GM12878 (cell line): ENCODE measurements at regions not wholly inside any gene's neighbourhood (a gene's known extent, or its start where the extent isn't known, plus 50 kb on each side); places are given as distances from the start of the nearest gene placed in this dataset.

Source experiments
- ESRRA ChIP-seq: IDR thresholded peaks from 2 replicates; pipeline ENCODE4 v1.6.1; 2012; ENCODE audit warnings: mild to moderate bottlenecking, low read length, improper control_type of control experiment
- EZH2 ChIP-seq: IDR thresholded peaks from 2 replicates; pipeline ENCODE4 v1.6.1; 2012; ENCODE audit warnings: low read depth, mild to moderate bottlenecking, control low read depth, inconsistent platforms, low read length, borderline replicate concordance; ENCODE audit not compliant: control insufficient read depth
- GABPA ChIP-seq: IDR thresholded peaks from 2 replicates; pipeline ENCODE4 v1.6.1; 2014; ENCODE audit warnings: antibody characterized with exemption, low read depth, mild to moderate bottlenecking, inconsistent platforms
- MXI1 ChIP-seq: fragments of 150-350 bp; IDR thresholded peaks from 2 replicates; pipeline ENCODE4 v1.6.1; 2011; ENCODE audit warnings: low read depth, mild to moderate bottlenecking, inconsistent platforms, low read length, improper control_type of control experiment
- NBN ChIP-seq: fragments of 450-650 bp; IDR thresholded peaks from 2 replicates; pipeline ENCODE4 v1.6.1; 2016
- SIN3A ChIP-seq: IDR thresholded peaks from 2 replicates; pipeline ENCODE4 v1.6.1; 2012; ENCODE audit warnings: low read depth, low read length, improper control_type of control experiment
- SUZ12 ChIP-seq: fragments of 200-600 bp; sonication (generic); IDR thresholded peaks from one replicate; pipeline ENCODE4 v1.6.1; 2018; ENCODE audit warnings: antibody characterized with exemption, mild to moderate bottlenecking; ENCODE audit not compliant: unreplicated experiment
- TF ChIP-seq, protein P1 (sequence below), 3 experiments: IDR thresholded peaks in 2 of 3; conservative IDR thresholded peaks in 1 of 3; 2 replicates each; pipeline ENCODE4 v1.5.1; 2011; ENCODE audit warnings: low read depth in 3 of 3, low read length in 3 of 3, mild to moderate bottlenecking in 3 of 3, control low read depth in 2 of 3, moderate library complexity in 2 of 3, inconsistent platforms in 1 of 3, mixed read lengths in 1 of 3; ENCODE audit not compliant: control insufficient read depth in 2 of 3, insufficient read depth in 1 of 3; ENCODE audit errors: extremely low read depth in 1 of 3
- TF ChIP-seq, protein P2 (sequence below): IDR thresholded peaks from 2 replicates; pipeline ENCODE4 v1.6.1; 2012; ENCODE audit warnings: low read depth, low read length, improper control_type of control experiment

DNA sequence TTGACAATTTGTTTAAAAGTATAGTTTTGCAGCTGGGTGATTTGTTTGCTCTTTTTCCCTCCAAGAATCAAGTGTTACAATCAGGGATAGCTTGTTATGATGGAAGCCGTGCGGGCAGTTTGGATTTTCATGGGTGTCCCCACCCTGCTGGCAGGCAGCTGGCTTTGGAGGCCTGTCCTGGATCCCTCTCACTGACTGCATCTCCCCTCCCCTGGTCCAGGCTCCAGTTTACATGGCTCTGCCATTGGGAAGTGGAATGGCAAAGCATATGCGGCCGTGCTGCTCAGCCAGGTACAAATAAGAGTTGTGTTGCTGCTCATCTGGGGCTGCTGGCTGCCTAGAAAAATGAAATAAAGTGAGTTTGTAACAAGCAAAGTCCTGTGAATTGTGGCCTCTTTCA, 76.0 kb downstream of the CXCL12 start:
- TF ChIP-seq, protein P1, sequence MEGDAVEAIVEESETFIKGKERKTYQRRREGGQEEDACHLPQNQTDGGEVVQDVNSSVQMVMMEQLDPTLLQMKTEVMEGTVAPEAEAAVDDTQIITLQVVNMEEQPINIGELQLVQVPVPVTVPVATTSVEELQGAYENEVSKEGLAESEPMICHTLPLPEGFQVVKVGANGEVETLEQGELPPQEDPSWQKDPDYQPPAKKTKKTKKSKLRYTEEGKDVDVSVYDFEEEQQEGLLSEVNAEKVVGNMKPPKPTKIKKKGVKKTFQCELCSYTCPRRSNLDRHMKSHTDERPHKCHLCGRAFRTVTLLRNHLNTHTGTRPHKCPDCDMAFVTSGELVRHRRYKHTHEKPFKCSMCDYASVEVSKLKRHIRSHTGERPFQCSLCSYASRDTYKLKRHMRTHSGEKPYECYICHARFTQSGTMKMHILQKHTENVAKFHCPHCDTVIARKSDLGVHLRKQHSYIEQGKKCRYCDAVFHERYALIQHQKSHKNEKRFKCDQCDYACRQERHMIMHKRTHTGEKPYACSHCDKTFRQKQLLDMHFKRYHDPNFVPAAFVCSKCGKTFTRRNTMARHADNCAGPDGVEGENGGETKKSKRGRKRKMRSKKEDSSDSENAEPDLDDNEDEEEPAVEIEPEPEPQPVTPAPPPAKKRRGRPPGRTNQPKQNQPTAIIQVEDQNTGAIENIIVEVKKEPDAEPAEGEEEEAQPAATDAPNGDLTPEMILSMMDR (IDR thresholded peaks at IDR 0.05 in 2 of 3, conservative IDR thresholded peaks at IDR 0.05 in 1 of 3; ENCODE audit: control insufficient read depth in 2 of 3, extremely low read depth in 1 of 3, insufficient read depth in 1 of 3, low read depth in 3 of 3, low read length in 3 of 3): no peak
- TF ChIP-seq EZH2: no peak
- TF ChIP-seq, protein P2, sequence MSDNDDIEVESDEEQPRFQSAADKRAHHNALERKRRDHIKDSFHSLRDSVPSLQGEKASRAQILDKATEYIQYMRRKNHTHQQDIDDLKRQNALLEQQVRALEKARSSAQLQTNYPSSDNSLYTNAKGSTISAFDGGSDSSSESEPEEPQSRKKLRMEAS: no peak
- TF ChIP-seq SIN3A: no peak
- TF ChIP-seq ESRRA: no peak
- no peak for TF ChIP-seq GABPA
- TF ChIP-seq SUZ12: no peak
- TF ChIP-seq MXI1: no peak
- TF ChIP-seq NBN: no peak
